ENCODE measurements at regions not wholly inside any gene's neighbourhood (a gene's known extent, or its start where the extent isn't known, plus 50 kb on each side); places are given as distances from the start of the nearest gene placed in this dataset.
"Not testable (repeated sequence)": the region's sequence is repeated elsewhere in the genome, so short reads cannot be mapped to it uniquely, and the experiment has no call there.

- not testable (repeated sequence) for DNase-seq
Observed at GRCh38 chr7:51386806-51387568, 70.4 kb upstream of the COBL start.

- not testable (repeated sequence) for DNase-seq
Observed at GRCh38 chr7:51386184-51386583, 69.6 kb upstream of the COBL start.

- not testable (repeated sequence) for DNase-seq
Observed at GRCh38 chr7:51382243-51382642, 65.6 kb upstream of the COBL start.

GRCh38 chr7:51376420-51377092, 59.9 kb upstream of the COBL start:
- peak; percentile 67 for DNase-seq

- DNase-seq: no peak
Observed at GRCh38 chr7:51374936-51375335, 58.3 kb upstream of the COBL start.

GRCh38 chr7:51373607-51374006, 57.0 kb upstream of the COBL start:
- not testable (repeated sequence) for DNase-seq

- DNase-seq: no peak
Observed at GRCh38 chr7:51369746-51370145, 53.1 kb upstream of the COBL start.

GRCh38 chr7:51369228-51369627, 52.6 kb upstream of the COBL start:
- DNase-seq: not testable (repeated sequence)

GRCh38 chr7:51368334-51368733, 51.7 kb upstream of the COBL start:
- no peak for DNase-seq

- no peak for DNase-seq
Observed at GRCh38 chr7:51367614-51367968, 51.0 kb upstream of the COBL start.

GRCh38 chr7:51366930-51367613, 50.5 kb upstream of the COBL start:
- peak; percentile 61 for DNase-seq

Measured in NCI-H2029 treated with DMSO at 0.1 percent for 48 hours (cell line).